Endothelial cell of umbilical vein (primary cell): ENCODE measurements at regions not wholly inside any gene's neighbourhood (a gene's known extent, or its start where the extent isn't known, plus 50 kb on each side); places are given as distances from the start of the nearest gene placed in this dataset.

Experiments used
- BruUV-seq: library from RNA; stranded (reverse); fragments of 400-500 nt; replicated peaks from 2 replicates; lab custom pipeline; 2021; lab: Mats Ljungman, UMichigan
- CTCF ChIA-PET: fragments of 300-600, 350-600 bp; sonication (Branson Sonifier 250); formaldehyde crosslinking; loops from one replicate; lab custom pipeline; 2021; ENCODE audit warnings: antibody characterized with exemption, inconsistent platforms; lab: Charles Lee
- POLR2A ChIA-PET: fragments of 300-600, 350-600 bp; sonication (Branson Sonifier 250); formaldehyde crosslinking; loops from one replicate; lab custom pipeline; 2021; ENCODE audit warnings: antibody characterized with exemption, inconsistent platforms; lab: Charles Lee
- DNase-seq: peaks from one replicate; pipeline ENCODE4 v3.0.0-alpha.2; 2011; ENCODE audit warnings: low read depth, low spot score
- FAIRE-seq: peaks from 2 replicates; lab custom pipeline; 2011; peaks lifted over from hg19 to GRCh38; lab: Jason Lieb, UNC
- H2AFZ ChIP-seq: 2 replicates; pipeline ENCODE4 v1.6.0; 2012; ENCODE audit warnings: low read depth, low read length, control low read depth, inconsistent platforms
- H3K27ac ChIP-seq: 2 replicates; pipeline ENCODE4 v1.5.1; 2011; ENCODE audit warnings: low read depth, mild to moderate bottlenecking, control low read depth, low read length, moderate library complexity; ENCODE audit not compliant: insufficient read depth
- H3K27me3 ChIP-seq, 2 experiments: 2 replicates each; pipeline versions ENCODE4 v1.6.0 to v1.6.1; 2011; ENCODE audit warnings: low read length in 2 of 2, mixed read lengths in 1 of 2; ENCODE audit not compliant: control insufficient read depth in 2 of 2, insufficient read depth in 2 of 2
- H3K36me3 ChIP-seq, 2 experiments: 2 replicates in 1 of 2; 3 replicates in 1 of 2; pipeline ENCODE4 v1.5.1; 2011; ENCODE audit warnings: low read length in 2 of 2, mild to moderate bottlenecking in 1 of 2, moderate library complexity in 1 of 2; ENCODE audit not compliant: control insufficient read depth in 2 of 2, insufficient read depth in 2 of 2; ENCODE audit errors: extremely low read depth in 1 of 2
- H3K4me1 ChIP-seq: 3 replicates; pipeline ENCODE4 v1.5.1; 2011; ENCODE audit warnings: mild to moderate bottlenecking, low read length; ENCODE audit not compliant: control insufficient read depth, insufficient read depth; ENCODE audit errors: extremely low read depth
- H3K4me2 ChIP-seq: 2 replicates; pipeline ENCODE4 v1.6.1; 2011; ENCODE audit warnings: low read length, control low read depth, mixed read lengths; ENCODE audit not compliant: insufficient read depth
- H3K4me3 ChIP-seq, 3 experiments: fragments of 200-600 bp in 1 of 3; sonication (generic), shearing (Covaris generic) in 1 of 3; replicated peaks in 1 of 3; 2 replicates each; pipeline ENCODE4 v1.5.1; 2011 to 2016; ENCODE audit warnings: control low read depth in 3 of 3, low read length in 3 of 3, mild to moderate bottlenecking in 2 of 3, inconsistent platforms in 1 of 3, low read depth in 1 of 3, moderate library complexity in 1 of 3; ENCODE audit not compliant: insufficient read depth in 1 of 3
- H3K79me2 ChIP-seq: 2 replicates; pipeline ENCODE4 v1.6.0; 2012; ENCODE audit warnings: low read length, inconsistent platforms; ENCODE audit not compliant: control insufficient read depth, insufficient read depth
- H3K9ac ChIP-seq: replicated peaks from 2 replicates; pipeline ENCODE3; 2011; ENCODE audit warnings: low read length, control low read depth; ENCODE audit not compliant: insufficient read depth; ENCODE audit errors: extremely low read depth
- H3K9me1 ChIP-seq: replicated peaks from 3 replicates; pipeline ENCODE4 v1.6.0; 2011; ENCODE audit warnings: mild to moderate bottlenecking, low read length; ENCODE audit not compliant: control insufficient read depth, insufficient read depth; ENCODE audit errors: extremely low read depth
- H3K9me3 ChIP-seq: replicated peaks from 2 replicates; pipeline ENCODE4 v1.5.1; 2012; ENCODE audit warnings: low read length, inconsistent platforms; ENCODE audit not compliant: control insufficient read depth, insufficient read depth
- H4K20me1 ChIP-seq: replicated peaks from 2 replicates; pipeline ENCODE3; 2011; ENCODE audit warnings: mild to moderate bottlenecking, low read length; ENCODE audit not compliant: control insufficient read depth, insufficient read depth; ENCODE audit errors: extremely low read depth
- CTCF ChIP-seq, 2 donors: IDR thresholded peaks; 1 replicate in 1 of 2; 2 replicates in 1 of 2; pipeline ENCODE4 v1.5.1; 2011; ENCODE audit warnings: low read length in 2 of 2, mild to moderate bottlenecking in 2 of 2, moderate library complexity in 2 of 2, control low read depth in 1 of 2, inconsistent platforms in 1 of 2, low read depth in 1 of 2; ENCODE audit not compliant: insufficient read depth in 1 of 2; ENCODE audit errors: extremely low read depth in 1 of 2
- EZH2 ChIP-seq: IDR thresholded peaks from 2 replicates; pipeline ENCODE4 v1.6.1; 2012; ENCODE audit warnings: borderline replicate concordance, low read depth, mild to moderate bottlenecking, moderate library complexity, low read length, inconsistent platforms; ENCODE audit not compliant: severe bottlenecking
- FOS ChIP-seq: IDR thresholded peaks from 2 replicates; pipeline ENCODE4 v1.6.1; 2011; ENCODE audit warnings: mild to moderate bottlenecking, low read length, moderate library complexity, borderline replicate concordance; ENCODE audit not compliant: insufficient read depth
- GATA2 ChIP-seq: IDR thresholded peaks from 2 replicates; pipeline ENCODE4 v1.7.0; 2011; ENCODE audit warnings: low read depth, mild to moderate bottlenecking, moderate library complexity, mixed read lengths, low read length; ENCODE audit not compliant: insufficient read length, insufficient read depth
- JUN ChIP-seq: IDR thresholded peaks from 2 replicates; pipeline ENCODE4 v1.6.1; 2011; ENCODE audit warnings: borderline replicate concordance, low read depth; ENCODE audit not compliant: insufficient read length, insufficient read depth
- MAX ChIP-seq: IDR thresholded peaks from 2 replicates; pipeline ENCODE4 v1.6.1; 2011; ENCODE audit not compliant: insufficient read depth, insufficient read length
- POLR2AphosphoS5 ChIP-seq: IDR thresholded peaks from 2 replicates; pipeline ENCODE4 v1.6.1; 2012; ENCODE audit warnings: low read depth, mild to moderate bottlenecking, control low read depth, low read length, moderate library complexity; ENCODE audit not compliant: insufficient read depth
- dilution Hi-C: fragments of 300-500 bp; cut with MboI; formaldehyde crosslinking; loops from one replicate; pipeline ENCODE4 v1.15.0; 2019; ENCODE audit warnings: low sequenced_read_pairs; ENCODE audit not compliant: extremely low pct_ligation_motif_present
- intact Hi-C: fragments of 100-400 bp; cut with micrococcal nuclease; formaldehyde crosslinking; loops from one replicate; pipeline ENCODE4 v1.10.0; 2022

- H3K9me3 ChIP-seq = no peaks in the 10 kb centered on the region
Observed at GRCh38 chrX:10098270-10098713, 58.5 kb upstream of the CLCN4 start.

More at GRCh38 chrX:10098270-10098713, 58.5 kb upstream of the CLCN4 start:
- dilution Hi-C loops (no loop called here), intact Hi-C loops (no loop called here)
- POLR2A ChIA-PET = no interaction called here
- Histone ChIP-seq H3K27ac (no peak overlapping the region), H4K20me1 (no peaks in the 10 kb centered on the region), H3K9ac (no peak overlapping the region), H3K4me3 (no peak overlapping the region), H3K4me2 (no peak overlapping the region), H2AFZ (no peak overlapping the region), H3K36me3 (peaks cover 13 to 14% of the 10 kb centered on the region in 2 experiments), H3K79me2 (no peaks in the 10 kb centered on the region), H3K4me1 (no peaks in the 10 kb centered on the region), H3K9me1 (no peaks in the 10 kb centered on the region), H3K27me3 (no peaks in the 10 kb centered on the region)
- BruUV-seq = no TSS peak
- FAIRE-seq = peak; percentile 18
- no peak for TF ChIP-seq JUN
- TF ChIP-seq CTCF (IDR thresholded peaks at IDR 0.05; ENCODE audit: extremely low read depth in 1 of 2, insufficient read depth in 1 of 2, low read depth in 1 of 2, low read length in 2 of 2) = no peak
- TF ChIP-seq POLR2AphosphoS5 = no peak
- TF ChIP-seq EZH2 = no peak
- no peak for TF ChIP-seq GATA2
- no peak for TF ChIP-seq FOS
- no peak for TF ChIP-seq MAX
- CTCF ChIA-PET = no interaction called here
- DNase-seq = peak; percentile 43
